Dermis blood vessel endothelial cell (primary cell): ENCODE measurements at regions not wholly inside any gene's neighbourhood (a gene's known extent, or its start where the extent isn't known, plus 50 kb on each side); places are given as distances from the start of the nearest gene placed in this dataset.

Experiments used
- DNase-seq: peaks from one replicate; pipeline ENCODE4 v3.0.0; 2010

DNA sequence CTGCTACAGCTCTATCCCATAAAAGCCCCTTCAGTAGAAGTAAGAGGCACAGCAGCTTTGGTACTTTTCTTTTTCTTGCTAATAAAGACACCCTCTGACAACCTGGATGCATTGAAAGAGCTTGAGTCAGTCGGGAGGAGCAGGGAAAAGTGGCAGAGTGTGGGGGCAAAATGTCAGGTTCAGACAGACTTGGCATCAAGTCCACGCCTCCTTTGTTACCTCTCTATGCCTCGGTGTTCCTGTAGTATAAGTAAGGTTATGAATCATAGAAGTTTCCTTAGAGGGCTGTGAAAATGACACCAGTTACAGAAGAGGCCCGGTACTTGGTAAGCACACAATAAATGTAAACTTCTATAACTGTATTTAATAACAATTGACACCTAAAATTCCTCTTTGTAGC is 133.9 kb downstream of the ESM1 start:
- DNase-seq, result no peak

DNA sequence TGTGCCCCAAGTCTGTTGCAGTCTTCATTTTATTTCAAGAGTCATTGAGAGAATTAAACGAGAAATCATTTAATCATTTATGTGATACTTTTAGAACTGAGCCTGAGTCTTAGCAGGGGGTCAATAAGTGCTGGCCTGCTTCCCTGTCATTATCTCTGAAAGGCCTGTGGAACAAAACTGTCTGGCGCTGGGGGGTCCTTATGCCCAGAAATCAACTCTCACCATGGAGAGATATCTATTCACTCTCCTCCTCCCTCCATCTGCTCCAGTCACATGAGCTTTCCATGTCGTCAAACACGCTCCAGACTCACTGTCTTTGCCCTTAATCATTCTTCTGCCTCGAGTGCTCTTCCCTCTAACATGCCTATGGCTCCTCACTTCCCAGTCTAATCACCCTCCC is 136.8 kb downstream of the ESM1 start:
- DNase-seq, result no peak

DNA sequence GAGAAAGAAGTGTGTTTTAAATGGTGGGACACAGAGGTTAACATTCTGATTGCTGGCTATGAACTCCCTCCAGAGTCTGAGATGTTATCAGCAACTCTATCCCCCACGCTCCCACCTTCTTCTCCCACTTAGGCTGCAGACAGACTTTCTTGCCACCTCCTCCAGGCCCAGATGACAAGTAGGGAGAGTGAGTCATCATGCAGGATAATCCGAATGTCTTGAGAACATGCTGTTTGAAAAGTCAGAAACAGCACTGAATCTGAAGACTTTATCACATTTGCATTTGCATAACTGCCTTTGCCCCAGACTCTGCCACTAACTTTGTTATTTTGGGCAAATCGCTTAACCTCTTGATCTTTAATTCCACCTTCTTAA is 139.8 kb downstream of the ESM1 start:
- DNase-seq, result no peak

DNA sequence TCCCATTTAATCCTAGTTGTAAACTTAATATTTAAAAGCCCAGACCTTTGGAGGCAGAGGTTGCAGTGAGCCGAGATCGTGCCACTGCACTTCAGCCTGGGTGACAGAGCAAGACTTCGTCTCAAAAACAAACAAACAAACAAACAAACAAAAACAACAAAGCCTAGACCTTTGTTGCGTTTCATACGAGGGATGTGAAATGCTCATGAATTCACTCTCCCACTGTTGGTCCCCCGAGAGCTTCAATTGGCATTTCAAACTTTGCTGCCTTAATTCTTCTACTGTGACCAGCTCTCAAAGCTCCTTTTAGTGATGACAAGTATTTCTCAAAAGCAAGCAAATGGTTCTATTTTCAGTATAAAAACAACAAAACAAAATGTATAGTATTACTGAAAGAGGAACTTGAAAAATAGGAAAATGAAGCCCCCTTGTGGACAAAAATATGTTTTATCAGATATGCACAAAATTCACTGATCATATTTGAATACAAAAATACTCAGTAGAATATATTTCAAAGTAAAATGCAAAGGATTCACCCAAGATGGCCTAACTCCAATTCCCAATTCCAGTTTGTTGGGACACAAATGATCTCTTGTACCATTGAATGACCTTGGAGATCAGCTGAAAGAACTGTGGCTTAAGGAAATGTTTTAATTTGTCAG is 140.4 kb downstream of the ESM1 start:
- DNase-seq, result peak; percentile 76

DNA sequence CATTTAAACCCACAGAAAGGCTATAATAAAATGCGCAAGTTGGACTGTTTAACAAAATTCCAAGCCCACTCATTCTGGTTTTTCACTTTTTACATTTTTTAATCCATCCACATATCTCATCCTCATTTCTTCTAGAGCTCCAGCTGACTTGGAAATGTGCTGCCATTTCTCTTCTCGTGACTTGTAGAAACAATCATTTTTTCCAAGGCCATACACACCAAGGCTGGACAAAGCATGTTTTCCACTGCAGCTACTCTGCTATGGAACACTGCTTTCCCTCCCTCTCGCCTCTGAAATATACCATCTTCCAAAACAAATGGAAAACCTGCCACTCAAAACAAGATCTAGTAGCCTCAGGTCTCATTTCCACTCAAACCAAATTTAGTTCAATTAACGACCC is 141.1 kb downstream of the ESM1 start:
- DNase-seq, result no peak

GRCh38 chr5:54841481-54841880 is 143.9 kb downstream of the ESM1 start:
- no peak for DNase-seq

- DNase-seq, result no peak
These were observed 146.6 kb downstream of the ESM1 start for GRCh38 chr5:54838843-54839242.

- no peak for DNase-seq
These were observed 147.4 kb downstream of the ESM1 start for GRCh38 chr5:54837981-54838380.

- no peak for DNase-seq
These were observed 148.3 kb downstream of the ESM1 start for GRCh38 chr5:54837093-54837492.

- peak; percentile 46 for DNase-seq
These were observed 149.7 kb downstream of the ESM1 start for GRCh38 chr5:54835647-54836046.

DNA sequence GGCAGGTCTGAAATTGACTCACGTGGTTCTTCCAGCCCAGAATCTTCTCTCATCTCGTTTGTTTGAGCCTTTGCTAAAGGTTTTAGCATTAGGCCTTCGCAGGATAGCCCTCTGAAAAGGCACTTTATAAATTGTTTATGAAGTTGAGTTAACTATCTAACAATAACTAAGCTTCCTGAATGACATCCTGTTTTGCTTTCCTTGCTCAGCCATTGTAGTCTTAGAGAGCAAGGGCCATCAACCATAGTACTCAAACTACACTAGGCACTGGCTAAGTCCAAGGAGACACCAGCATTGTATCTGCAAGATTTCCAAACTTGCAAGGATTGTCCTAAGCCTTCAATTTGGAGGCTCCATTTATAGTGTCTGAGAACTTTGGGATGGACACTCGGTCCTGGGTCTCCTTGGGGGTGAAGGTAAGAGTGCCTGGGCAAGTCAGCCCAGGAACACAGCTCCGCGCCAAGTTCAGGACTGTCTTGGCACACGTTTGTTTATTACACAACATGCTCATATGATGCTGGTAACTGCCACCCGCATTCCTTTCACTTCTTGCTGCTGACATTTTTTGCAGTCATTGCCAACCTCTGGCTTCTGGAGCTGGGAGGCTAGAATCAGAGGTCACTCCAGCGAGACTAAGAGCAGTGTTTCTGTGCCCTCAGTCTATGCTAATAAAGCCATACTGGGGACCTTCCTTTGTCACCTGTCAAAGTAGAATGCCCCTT is 151.1 kb downstream of the ESM1 start:
- DNase-seq, result peak; percentile 49

- DNase-seq, result no peak
These were observed 151.8 kb downstream of the ESM1 start for GRCh38 chr5:54833590-54833989.

- DNase-seq, result no peak
These were observed 152.5 kb downstream of the ESM1 start for GRCh38 chr5:54832858-54833257.

DNA sequence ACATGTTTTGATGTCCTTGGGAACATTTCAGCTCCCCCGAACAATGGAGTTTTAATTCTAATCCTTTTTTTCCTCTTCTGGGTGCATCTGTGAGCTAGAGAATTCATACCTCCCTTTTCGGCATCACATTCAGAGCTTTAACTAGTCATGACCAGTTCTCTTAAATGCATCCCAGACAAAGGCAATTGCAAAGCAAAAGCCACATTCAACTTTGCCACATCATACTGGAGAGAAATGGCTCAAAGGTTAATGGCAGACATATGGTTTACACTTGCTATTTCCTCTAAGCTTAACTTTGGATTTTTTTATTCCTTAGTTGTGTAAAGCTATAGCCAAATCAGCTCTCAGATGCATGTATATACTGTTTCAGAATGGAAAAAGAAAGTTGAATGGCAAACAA is 153.3 kb downstream of the ESM1 start:
- DNase-seq, result no peak

- DNase-seq, result no peak
These were observed 154.2 kb downstream of the ESM1 start for GRCh38 chr5:54831233-54831632.

GRCh38 chr5:54829676-54830535 is 155.5 kb downstream of the ESM1 start:
- no peak for DNase-seq

DNA sequence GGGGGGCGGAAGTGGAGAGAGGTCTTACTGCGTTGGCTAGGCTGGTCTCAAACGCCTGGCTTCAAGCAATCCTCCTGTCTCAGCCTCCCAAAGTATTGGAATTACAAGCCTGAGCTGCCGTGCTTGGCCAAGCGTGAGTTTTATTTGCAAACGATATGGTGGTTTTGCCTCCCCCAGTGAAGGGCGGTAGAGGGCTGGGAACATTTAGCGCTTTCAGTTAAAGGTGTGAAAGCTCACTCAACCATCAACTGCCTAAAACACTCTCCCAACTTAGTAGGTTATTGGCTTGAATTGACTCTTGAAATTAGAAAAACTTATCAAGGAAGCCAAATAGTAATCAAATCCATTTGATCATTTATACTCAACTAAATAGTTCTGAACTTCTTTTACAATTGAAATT is 156.3 kb downstream of the ESM1 start:
- no peak for DNase-seq

DNA sequence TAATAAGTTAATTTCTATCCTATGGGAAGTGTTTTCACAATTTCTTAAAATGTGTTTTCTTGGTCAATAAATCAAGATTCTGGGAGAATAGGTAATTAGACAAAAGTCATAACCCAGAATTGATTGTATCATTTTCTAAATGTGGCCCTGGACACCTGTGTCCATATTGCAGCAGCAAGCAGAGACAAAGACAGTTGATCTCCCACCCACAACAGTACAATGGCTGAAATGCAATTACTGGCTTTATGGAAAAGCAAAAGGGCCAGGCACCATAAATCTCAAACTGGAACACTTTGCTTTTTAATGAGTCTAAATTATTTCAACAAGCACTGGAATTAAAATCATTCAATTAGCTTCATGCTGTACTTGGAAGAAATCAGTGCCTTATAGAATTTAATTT is 157.2 kb downstream of the ESM1 start:
- DNase-seq, result no peak

GRCh38 chr5:54825005-54825404 is 160.4 kb downstream of the ESM1 start:
- no peak for DNase-seq

- DNase-seq, result no peak
These were observed 162.4 kb downstream of the ESM1 start for GRCh38 chr5:54823006-54823405.

DNA sequence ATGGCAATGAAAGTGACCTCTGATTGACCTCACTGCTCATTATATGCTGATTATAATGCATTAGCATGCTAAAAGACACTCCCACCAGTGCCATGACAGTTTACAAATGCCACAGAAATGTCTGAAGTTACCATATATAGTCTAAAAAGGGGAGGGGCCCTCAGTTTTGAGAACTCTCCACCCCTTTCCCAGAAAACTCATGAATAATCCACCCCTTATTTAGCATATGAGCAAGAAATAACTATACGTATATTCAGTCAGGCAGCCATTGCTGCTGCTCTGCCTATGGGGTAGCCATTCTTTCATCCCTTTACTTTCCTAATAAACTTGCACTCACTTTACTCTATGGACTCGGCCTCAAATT is 163.1 kb downstream of the ESM1 start:
- no peak for DNase-seq

DNA sequence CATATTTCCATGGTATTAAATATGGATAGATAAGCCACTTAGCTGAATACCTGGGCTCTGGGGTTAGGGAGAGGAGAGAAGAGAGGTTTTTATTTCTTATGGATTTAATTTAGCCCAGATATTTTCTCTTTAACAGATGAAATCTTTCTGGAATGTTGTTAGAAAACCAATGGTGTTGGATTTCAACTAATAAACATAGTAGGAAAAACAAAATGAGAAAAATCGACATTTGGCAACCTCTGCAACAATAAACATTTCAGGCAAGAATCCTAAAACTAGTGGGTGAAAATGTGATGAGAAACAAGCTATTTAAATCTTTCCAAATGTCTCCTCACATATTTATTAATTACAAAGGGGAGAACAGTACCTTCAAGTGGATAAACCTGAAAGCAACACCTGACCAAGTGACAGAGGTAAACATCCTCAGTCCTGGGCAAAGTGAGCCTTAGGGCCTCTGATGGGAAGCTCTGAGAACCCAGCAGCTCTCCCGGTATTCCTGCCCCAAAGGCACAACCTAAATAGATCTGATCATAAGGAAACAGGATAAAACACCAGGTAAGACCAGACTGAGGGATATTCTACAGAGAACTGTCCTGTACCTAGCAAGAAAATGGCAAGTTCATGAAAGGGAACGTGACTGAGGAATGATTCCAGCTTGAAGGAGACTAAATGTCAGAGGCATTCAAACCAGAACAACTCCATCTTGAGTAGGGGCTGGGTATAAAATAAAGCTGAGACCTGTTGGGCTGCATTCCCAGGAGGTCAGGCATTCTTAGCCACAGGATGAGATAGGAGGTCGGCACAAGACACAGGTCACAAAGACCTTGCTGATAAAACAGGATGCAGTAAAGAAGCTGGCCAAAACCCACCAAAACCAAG is 163.7 kb downstream of the ESM1 start:
- no peak for DNase-seq
